ENCODE measurements at regions not wholly inside any gene's neighbourhood (a gene's known extent, or its start where the extent isn't known, plus 50 kb on each side); places are given as distances from the start of the nearest gene placed in this dataset.

DNA sequence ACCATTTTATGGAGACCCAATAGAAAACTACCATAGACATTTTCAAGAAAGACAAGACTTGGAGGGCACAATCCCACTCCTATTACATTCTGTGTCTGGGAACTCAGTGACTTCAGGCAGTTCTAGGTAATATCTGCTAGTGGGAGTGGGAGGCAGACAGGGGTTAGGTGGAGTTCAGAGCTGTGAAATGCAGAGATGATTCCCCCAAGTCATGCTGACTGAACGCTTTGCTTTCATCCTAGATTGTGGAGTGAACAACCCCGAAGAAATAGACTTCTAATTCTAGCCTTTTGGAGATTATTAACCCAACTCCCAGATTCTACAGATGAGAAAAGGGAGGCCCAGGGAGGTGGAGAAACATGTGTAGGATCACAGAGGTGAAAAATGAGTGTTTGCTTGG lies 437.8 kb upstream of the CADM1 start:
- H3K27ac Mint-ChIP-seq, result no peak overlapping the region
- peaks cover 0 to 12% of the 10 kb centered on the region in 2 donors for H3K27me3 Mint-ChIP-seq
- no peaks in the 10 kb centered on the region for H3K36me3 Mint-ChIP-seq (ENCODE audit: insufficient read depth)
- DNase-seq (no peak), ATAC-seq (replicated peaks) (no peak)
- no peak overlapping the region for H3K4me3 Mint-ChIP-seq
- no peaks in the 10 kb centered on the region for H3K4me1 Mint-ChIP-seq (ENCODE audit: low read depth in 2 of 2)
- peaks cover 3 to 12% of the 10 kb centered on the region in 2 donors for H3K9me3 Mint-ChIP-seq

DNA sequence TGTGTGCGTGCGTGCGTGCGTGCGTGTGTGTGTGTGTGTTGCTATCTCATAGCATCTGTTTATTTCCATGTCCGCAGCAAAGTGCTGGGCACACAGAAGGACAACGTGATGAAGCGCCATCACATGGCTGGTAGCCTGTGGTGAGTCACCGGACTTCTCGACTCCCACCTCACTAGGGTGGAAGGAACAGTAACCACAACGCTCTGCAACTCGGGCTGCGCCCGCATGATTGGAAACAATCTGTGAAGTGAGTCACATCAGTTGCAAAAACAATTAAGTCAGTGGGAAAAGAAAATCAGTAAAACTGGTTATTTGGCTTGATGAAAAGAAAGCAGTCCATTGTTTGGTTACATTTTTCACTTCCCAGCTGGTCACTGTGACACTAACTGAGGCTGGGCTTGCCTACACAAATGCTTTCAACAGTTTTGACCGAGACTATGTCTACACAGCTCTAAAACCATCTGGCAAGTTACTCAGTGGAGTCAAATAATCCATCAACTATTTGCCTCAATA lies 437.3 kb upstream of the CADM1 start:
- DNase-seq (no peak), ATAC-seq (replicated peaks) (no peak)
- H3K4me1 Mint-ChIP-seq (ENCODE audit: low read depth in 2 of 2), result no peaks in the 10 kb centered on the region
- H3K27me3 Mint-ChIP-seq, result peaks cover 0 to 10% of the 10 kb centered on the region in 2 donors
- no peak overlapping the region for H3K27ac Mint-ChIP-seq
- peaks cover 3 to 12% of the 10 kb centered on the region in 2 donors for H3K9me3 Mint-ChIP-seq
- H3K4me3 Mint-ChIP-seq, result no peak overlapping the region
- no peaks in the 10 kb centered on the region for H3K36me3 Mint-ChIP-seq (ENCODE audit: insufficient read depth)

DNA sequence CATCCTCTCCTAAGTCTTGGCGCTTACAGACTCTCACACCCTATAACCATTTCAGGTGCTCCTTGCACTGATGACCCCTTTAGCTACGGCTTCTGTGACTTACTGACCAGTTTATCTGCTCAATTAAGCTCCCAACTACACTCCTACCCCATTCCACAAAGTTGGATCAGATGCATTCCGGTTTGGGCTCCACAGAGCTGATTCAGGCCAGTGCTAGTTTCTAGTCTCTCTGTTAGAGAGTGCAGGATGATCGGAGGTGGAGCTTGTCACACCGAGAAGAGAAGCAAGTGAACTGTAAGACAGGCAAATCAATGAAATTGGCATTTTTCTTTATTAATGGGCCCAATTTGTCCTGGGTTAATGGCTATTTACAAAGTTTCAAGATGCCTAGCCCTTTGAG lies 436.8 kb upstream of the CADM1 start:
- Mint-ChIP-seq H3K27ac (no peak overlapping the region), H3K36me3 (ENCODE audit: insufficient read depth) (no peaks in the 10 kb centered on the region), H3K4me3 (no peak overlapping the region), H3K27me3 (peaks cover 0 to 8% of the 10 kb centered on the region in 2 donors), H3K4me1 (ENCODE audit: low read depth in 2 of 2) (no peaks in the 10 kb centered on the region), H3K9me3 (peaks cover 3 to 12% of the 10 kb centered on the region in 2 donors)
- no peak for ATAC-seq (replicated peaks)
- no peak for DNase-seq

GRCh38 chr11:115939731-115940421 lies 435.7 kb upstream of the CADM1 start:
- no peak for DNase-seq
- Mint-ChIP-seq H3K36me3 (ENCODE audit: insufficient read depth) (no peaks in the 10 kb centered on the region), H3K4me3 (no peak overlapping the region), H3K4me1 (ENCODE audit: low read depth in 2 of 2) (no peaks in the 10 kb centered on the region), H3K27ac (no peak overlapping the region), H3K9me3 (peaks cover 1 to 8% of the 10 kb centered on the region in 2 donors), H3K27me3 (peaks cover 0 to 4% of the 10 kb centered on the region in 2 donors)
- ATAC-seq (replicated peaks), result no peak

DNA sequence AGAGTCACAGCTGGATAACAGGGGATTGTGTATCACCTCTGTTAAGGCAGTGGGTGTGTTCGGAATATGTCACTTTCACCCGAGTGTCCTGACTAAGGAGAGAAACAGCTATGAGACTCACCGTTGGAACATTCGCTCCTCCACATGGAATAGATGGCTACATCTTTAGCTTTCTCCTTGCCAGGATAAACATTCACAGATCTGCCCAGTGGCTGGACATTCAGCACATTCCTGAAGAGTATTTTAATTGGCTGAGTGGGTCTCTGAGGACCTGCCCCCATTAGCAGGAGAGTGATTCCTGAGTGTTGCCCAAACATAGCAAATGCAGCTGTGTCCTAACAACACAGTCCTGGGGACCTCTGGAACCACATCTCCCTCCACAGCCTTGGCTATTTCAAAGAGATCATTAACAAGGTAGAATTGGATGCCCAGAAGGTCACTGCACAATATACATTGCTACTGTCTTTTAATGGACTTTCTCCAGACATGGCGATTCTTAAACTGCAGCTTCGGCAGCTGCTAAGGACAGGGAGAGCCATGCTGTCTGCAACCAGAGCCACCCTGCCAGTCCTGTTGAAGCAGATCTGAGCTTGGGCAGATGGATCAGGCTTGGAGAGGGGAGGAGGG lies 435.0 kb upstream of the CADM1 start:
- ATAC-seq (replicated peaks) (no peak), DNase-seq (no peak)
- Mint-ChIP-seq H3K27me3 (peaks cover 0 to 4% of the 10 kb centered on the region in 2 donors), H3K27ac (no peak overlapping the region), H3K4me3 (no peak overlapping the region), H3K36me3 (ENCODE audit: insufficient read depth) (no peaks in the 10 kb centered on the region), H3K4me1 (ENCODE audit: low read depth in 2 of 2) (no peaks in the 10 kb centered on the region), H3K9me3 (peaks cover 1 to 8% of the 10 kb centered on the region in 2 donors)

GRCh38 chr11:115933564-115933963 lies 429.3 kb upstream of the CADM1 start:
- Mint-ChIP-seq H3K27me3 (peaks cover 0 to 4% of the 10 kb centered on the region in 2 donors), H3K4me3 (no peak overlapping the region), H3K4me1 (ENCODE audit: low read depth in 2 of 2) (no peaks in the 10 kb centered on the region), H3K9me3 (peaks cover 1 to 8% of the 10 kb centered on the region in 2 donors), H3K36me3 (ENCODE audit: insufficient read depth) (no peaks in the 10 kb centered on the region), H3K27ac (no peak overlapping the region)
- DNase-seq (no peak), ATAC-seq (replicated peaks) (no peak)

- no peak for ATAC-seq (replicated peaks)
- H3K27ac Mint-ChIP-seq, result no peak overlapping the region
Measured at GRCh38 chr11:115931548-115932083, 427.4 kb upstream of the CADM1 start.

DNA sequence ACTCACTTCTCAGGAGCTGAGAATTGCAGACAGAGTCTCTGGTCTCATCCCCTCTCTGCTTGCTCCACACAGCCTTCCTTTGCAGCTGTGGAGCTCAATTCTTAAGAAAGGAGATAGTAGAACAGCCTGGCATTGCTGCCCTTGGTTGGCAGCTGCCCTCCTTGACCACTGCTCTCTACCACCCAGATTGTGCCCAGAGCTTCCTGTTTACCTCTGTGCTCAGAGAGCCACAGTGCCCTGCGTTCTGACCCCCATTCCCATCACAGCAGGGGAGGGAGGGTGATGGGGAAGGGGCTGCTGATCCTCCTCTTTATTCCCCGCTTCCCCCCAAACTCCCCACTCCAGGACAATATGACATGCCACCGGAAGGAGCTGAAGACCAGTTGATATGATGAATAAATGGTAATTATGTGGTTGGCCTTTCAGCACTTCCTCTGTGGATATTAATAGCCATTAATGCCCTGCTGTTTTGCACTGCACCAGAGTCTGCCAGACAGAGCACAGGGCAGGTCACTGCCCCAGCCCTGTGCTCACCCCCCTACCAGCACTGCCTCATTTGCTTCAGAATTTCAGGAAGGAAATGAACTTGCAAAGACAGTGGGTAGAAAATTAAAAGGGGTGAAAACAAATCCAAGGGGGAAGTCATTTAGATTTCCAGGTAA lies 426.8 kb upstream of the CADM1 start:
- no peak overlapping the region for H3K27ac Mint-ChIP-seq
- ATAC-seq (replicated peaks) (peak; percentile 24), DNase-seq (no peak)
- H3K9me3 Mint-ChIP-seq, result peaks cover 0 to 5% of the 10 kb centered on the region in 2 donors
- no peak overlapping the region for H3K4me3 Mint-ChIP-seq
- H3K27me3 Mint-ChIP-seq, result peaks cover 0 to 9% of the 10 kb centered on the region in 2 donors
- no peaks in the 10 kb centered on the region for H3K36me3 Mint-ChIP-seq (ENCODE audit: insufficient read depth)
- no peaks in the 10 kb centered on the region for H3K4me1 Mint-ChIP-seq (ENCODE audit: low read depth in 2 of 2)

More at GRCh38 chr11:115931548-115932083, 427.4 kb upstream of the CADM1 start:
- Mint-ChIP-seq H3K4me3 (no peak overlapping the region), H3K27me3 (peaks cover 0 to 11% of the 10 kb centered on the region in 2 donors), H3K4me1 (ENCODE audit: low read depth in 2 of 2) (no peaks in the 10 kb centered on the region), H3K9me3 (peaks cover 0 to 8% of the 10 kb centered on the region in 2 donors), H3K36me3 (ENCODE audit: insufficient read depth) (no peaks in the 10 kb centered on the region)
- no peak for DNase-seq

- H3K9me3 Mint-ChIP-seq, result no peaks in the 10 kb centered on the region
- H3K27me3 Mint-ChIP-seq, result peaks cover 0 to 6% of the 10 kb centered on the region in 2 donors
- DNase-seq, result no peak
- H3K4me3 Mint-ChIP-seq, result no peak overlapping the region
- no peaks in the 10 kb centered on the region for H3K4me1 Mint-ChIP-seq (ENCODE audit: low read depth in 2 of 2)
- no peak overlapping the region for H3K27ac Mint-ChIP-seq
- H3K36me3 Mint-ChIP-seq (ENCODE audit: insufficient read depth), result no peaks in the 10 kb centered on the region
- ATAC-seq (replicated peaks), result no peak
Measured at GRCh38 chr11:115930291-115930690, 426.1 kb upstream of the CADM1 start.

DNA sequence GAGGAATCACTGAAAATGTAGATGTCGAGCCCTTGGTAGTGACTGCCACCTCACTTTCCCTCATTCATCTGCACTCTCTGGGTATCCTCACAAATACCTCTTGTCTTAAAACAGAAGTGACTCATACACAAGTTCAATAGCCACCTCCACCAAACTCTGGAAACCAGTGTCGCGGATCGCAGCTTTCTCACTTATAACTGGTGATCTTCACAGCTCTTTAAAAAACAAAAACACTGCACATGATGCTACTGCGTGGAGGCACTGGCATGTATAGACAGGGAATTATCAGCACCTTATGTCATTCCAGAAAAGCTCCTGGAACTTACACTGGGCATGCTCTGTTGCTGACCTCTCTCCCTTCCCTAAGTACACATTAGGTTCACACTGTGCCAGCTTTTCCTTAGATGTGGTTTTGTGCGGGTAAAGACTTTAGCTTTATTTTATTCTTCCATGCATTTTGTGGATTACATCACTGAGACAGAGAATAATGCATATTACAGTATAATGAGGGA lies 425.5 kb upstream of the CADM1 start:
- Mint-ChIP-seq H3K4me3 (no peak overlapping the region), H3K9me3 (no peaks in the 10 kb centered on the region), H3K27ac (no peak overlapping the region), H3K36me3 (ENCODE audit: insufficient read depth) (no peaks in the 10 kb centered on the region), H3K4me1 (ENCODE audit: low read depth in 2 of 2) (no peaks in the 10 kb centered on the region), H3K27me3 (peaks cover 0 to 6% of the 10 kb centered on the region in 2 donors)
- DNase-seq (no peak), ATAC-seq (replicated peaks) (no peak)

GRCh38 chr11:115928811-115929210 lies 424.6 kb upstream of the CADM1 start:
- Mint-ChIP-seq H3K4me3 (no peak overlapping the region), H3K27ac (no peak overlapping the region), H3K27me3 (peaks cover 0 to 6% of the 10 kb centered on the region in 2 donors), H3K36me3 (ENCODE audit: insufficient read depth) (no peaks in the 10 kb centered on the region), H3K4me1 (ENCODE audit: low read depth in 2 of 2) (no peaks in the 10 kb centered on the region), H3K9me3 (no peaks in the 10 kb centered on the region)
- ATAC-seq (replicated peaks), result no peak
- no peak for DNase-seq

DNA sequence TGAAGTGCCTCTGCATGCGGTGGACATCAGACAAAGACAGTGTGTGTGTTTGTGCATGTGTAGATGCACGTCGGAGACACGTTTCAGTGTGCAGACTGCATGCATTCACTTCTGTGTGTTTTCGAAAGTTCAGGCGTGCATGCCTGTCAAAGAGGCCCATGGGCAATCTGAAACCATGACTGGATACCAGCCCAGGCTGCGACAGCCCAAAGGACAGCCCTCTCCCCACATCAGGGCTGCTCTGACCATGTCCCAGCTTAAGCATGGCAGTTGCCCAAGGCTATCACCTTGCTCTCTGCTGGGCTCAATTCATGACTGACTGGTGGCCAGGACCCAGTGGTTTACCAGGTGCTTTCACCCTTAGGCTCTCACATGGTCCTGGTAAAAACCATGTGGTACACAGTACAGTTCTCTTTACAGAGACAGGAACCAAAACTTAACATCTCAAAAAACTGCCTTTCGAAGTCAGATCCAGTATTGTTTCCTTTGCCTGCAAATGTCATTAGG lies 423.7 kb upstream of the CADM1 start:
- Mint-ChIP-seq H3K4me1 (ENCODE audit: low read depth in 2 of 2) (no peaks in the 10 kb centered on the region), H3K27me3 (peaks cover 0 to 6% of the 10 kb centered on the region in 2 donors), H3K9me3 (no peaks in the 10 kb centered on the region), H3K4me3 (no peak overlapping the region), H3K36me3 (ENCODE audit: insufficient read depth) (no peaks in the 10 kb centered on the region), H3K27ac (no peak overlapping the region)
- DNase-seq (no peak), ATAC-seq (replicated peaks) (no peak)

DNA sequence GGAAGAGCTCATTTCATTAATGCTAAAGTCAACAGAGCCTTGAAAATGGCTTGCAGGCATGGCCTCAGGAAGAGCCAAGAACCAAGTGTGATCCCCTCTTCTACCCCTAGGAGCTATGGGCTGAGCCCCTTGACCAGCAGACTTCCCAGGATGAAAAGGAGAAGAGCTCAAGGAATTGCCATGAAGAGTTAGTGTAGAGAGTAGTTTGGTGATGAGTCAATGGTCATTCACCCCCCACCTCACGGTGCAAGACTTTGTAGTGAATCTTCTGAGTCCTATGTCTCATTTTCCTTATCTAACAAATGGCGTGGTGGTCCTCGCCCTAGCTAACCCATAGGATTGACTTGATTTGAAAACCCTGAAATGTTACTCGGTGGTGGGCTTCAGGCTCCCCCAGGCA lies 422.4 kb upstream of the CADM1 start:
- Mint-ChIP-seq H3K27ac (no peak overlapping the region), H3K9me3 (no peaks in the 10 kb centered on the region), H3K4me3 (no peak overlapping the region), H3K36me3 (ENCODE audit: insufficient read depth) (no peaks in the 10 kb centered on the region), H3K27me3 (peaks cover 0 to 6% of the 10 kb centered on the region in 2 donors), H3K4me1 (ENCODE audit: low read depth in 2 of 2) (no peaks in the 10 kb centered on the region)
- ATAC-seq (replicated peaks), result no peak
- no peak for DNase-seq

All from effector memory CD8-positive, alpha-beta T cell (primary cell).